HCT116 (cell line): ENCODE measurements at regions not wholly inside any gene's neighbourhood (a gene's known extent, or its start where the extent isn't known, plus 50 kb on each side); places are given as distances from the start of the nearest gene placed in this dataset.
A peak's percentile ranks its signal among the peaks of the same experiment; 100 is the strongest.

ENCODE experiments used
- ATAC-seq: fragments of 200-7000 bp; cut with Tn5 transposase; 2 replicates; pipeline ENCODE4 v1.9.1; 2020; ENCODE audit warnings: mild to moderate bottlenecking, moderate library complexity
- BruUV-seq: library from RNA; stranded (reverse); fragments of 400-500 nt; replicated peaks from 2 replicates; lab custom pipeline; 2021; lab: Mats Ljungman, UMichigan
- CTCF ChIA-PET: fragments of 300-600 bp; sonication (Branson Sonifier 250); formaldehyde crosslinking; loops from one replicate; lab custom pipeline; 2021; ENCODE audit warnings: antibody characterized with exemption; lab: Charles Lee
- POLR2A ChIA-PET: fragments of 300-600, 350-600 bp; sonication (Branson Sonifier 250); formaldehyde crosslinking; loops from one replicate; lab custom pipeline; 2021; ENCODE audit warnings: antibody characterized with exemption; lab: Charles Lee
- RAD21 ChIA-PET, 2 experiments: fragments of 300-600 bp; sonication (Branson Sonifier 250); formaldehyde crosslinking; loops; one replicate each; lab custom pipeline; 2023; ENCODE audit warnings: low total read pairs in 2 of 2; ENCODE audit not compliant: uncharacterized antibody in 2 of 2, unreplicated experiment in 2 of 2, low non-redundant PET in 1 of 2; lab: Charles Lee
- DNase-seq: peaks from one replicate; pipeline ENCODE4 v3.0.0-alpha.2; 2010; ENCODE audit warnings: low read depth, low spot score
- H2AFZ ChIP-seq: fragments of 200-600 bp; shearing (Covaris generic), sonication (generic); 2 replicates; pipeline ENCODE4 v1.6.1; 2017; ENCODE audit warnings: low read depth, mixed run types, mixed read lengths, antibody characterized with exemption, low read length; ENCODE audit not compliant: poor library complexity, severe bottlenecking
- H3K27ac ChIP-seq: 2 replicates; pipeline ENCODE4 v1.5.1; 2012; ENCODE audit warnings: low read depth, low read length
- H3K27me3 ChIP-seq: fragments of 200-600 bp; sonication (generic); 2 replicates; pipeline ENCODE4 v1.6.1; 2016; ENCODE audit warnings: mixed run types, low read length, mixed read lengths; ENCODE audit not compliant: insufficient read depth
- H3K36me3 ChIP-seq, 2 experiments: fragments of 200-500 bp in 1 of 2; fragments of 200-600 bp in 1 of 2; sonication (Bioruptor generic) in 1 of 2; sonication (generic) in 1 of 2; 2 replicates each; pipeline versions ENCODE4 v1.5.1 to v1.6.1; 2014 to 2016; ENCODE audit warnings: low read length in 2 of 2, inconsistent platforms in 1 of 2, mixed read lengths in 1 of 2, mixed run types in 1 of 2; ENCODE audit not compliant: insufficient read depth in 2 of 2, control insufficient read depth in 1 of 2
- H3K4me1 ChIP-seq, 2 experiments: fragments of 200-600 bp in 1 of 2; sonication (generic) in 1 of 2; 2 replicates each; pipeline versions ENCODE4 v1.5.1 to v1.6.1; 2012 to 2017; ENCODE audit warnings: low read length in 2 of 2, inconsistent platforms in 1 of 2, mild to moderate bottlenecking in 1 of 2, mixed read lengths in 1 of 2, mixed run types in 1 of 2, moderate library complexity in 1 of 2; ENCODE audit not compliant: insufficient read depth in 2 of 2, control insufficient read depth in 1 of 2
- H3K4me2 ChIP-seq: fragments of 200-600 bp; sonication (generic); 2 replicates; pipeline ENCODE4 v1.6.1; 2017; ENCODE audit warnings: mixed run types, low read length, mixed read lengths
- H3K4me3 ChIP-seq, 2 experiments: fragments of 200-600 bp in 1 of 2; sonication (generic) in 1 of 2; replicated peaks in 1 of 2; 2 replicates each; pipeline ENCODE4 v1.5.1; 2011 to 2016; ENCODE audit warnings: low read length in 2 of 2, control low read depth in 1 of 2, low read depth in 1 of 2, mild to moderate bottlenecking in 1 of 2, mixed read lengths in 1 of 2, mixed run types in 1 of 2
- H3K79me2 ChIP-seq: fragments of 200-600 bp; sonication (generic); 2 replicates; pipeline ENCODE4 v1.6.1; 2017; ENCODE audit warnings: mild to moderate bottlenecking, mixed run types, low read length, moderate library complexity, mixed read lengths; ENCODE audit not compliant: insufficient read depth
- H3K9ac ChIP-seq: fragments of 200-600 bp; sonication (generic); 2 replicates; pipeline ENCODE4 v1.6.1; 2016; ENCODE audit warnings: low read length, mixed read lengths
- H3K9me2 ChIP-seq: fragments of 200-600 bp; sonication (generic), shearing (Covaris generic); 2 replicates; pipeline ENCODE4 v1.6.1; 2017; ENCODE audit warnings: mixed run types, mild to moderate bottlenecking, moderate library complexity; ENCODE audit not compliant: insufficient read depth
- H3K9me3 ChIP-seq, 2 experiments: fragments of 200-500 bp in 1 of 2; fragments of 200-600 bp in 1 of 2; sonication (Bioruptor generic) in 1 of 2; sonication (generic) in 1 of 2; 2 replicates each; pipeline ENCODE4 v1.6.1; 2014 to 2017; ENCODE audit warnings: low read length in 2 of 2, mixed read lengths in 2 of 2, inconsistent platforms in 1 of 2, low read depth in 1 of 2, mild to moderate bottlenecking in 1 of 2, mixed run types in 1 of 2, moderate library complexity in 1 of 2; ENCODE audit not compliant: control insufficient read depth in 1 of 2, insufficient read depth in 1 of 2
- H4K20me1 ChIP-seq: fragments of 200-600 bp; sonication (generic), shearing (Covaris generic); 2 replicates; pipeline ENCODE4 v1.6.1; 2017; ENCODE audit warnings: mixed run types, mild to moderate bottlenecking, moderate library complexity; ENCODE audit not compliant: insufficient read depth
- POLR2A ChIP-seq: IDR thresholded peaks from 2 replicates; pipeline ENCODE4 v1.7.0; 2011; ENCODE audit warnings: borderline replicate concordance; ENCODE audit not compliant: insufficient read depth, insufficient read length; ENCODE audit errors: extremely low read depth
- POLR2AphosphoS5 ChIP-seq: IDR thresholded peaks from 2 replicates; pipeline ENCODE4 v1.6.1; 2011; ENCODE audit warnings: mild to moderate bottlenecking, low read depth, low read length, moderate library complexity
- SIN3A ChIP-seq: IDR thresholded peaks from 2 replicates; pipeline ENCODE4 v1.6.1; 2012; ENCODE audit warnings: low read depth
- TCF7L2 ChIP-seq: IDR thresholded peaks from 2 replicates; pipeline ENCODE4 v1.7.0; 2011; ENCODE audit warnings: borderline replicate concordance, inconsistent platforms; ENCODE audit not compliant: insufficient read depth, insufficient read length; ENCODE audit errors: extremely low read depth
- ZFX ChIP-seq: fragments of 450-650 bp; IDR thresholded peaks from 2 replicates; pipeline ENCODE4 v1.6.1; 2017
- intact Hi-C: fragments of 100-400 bp; cut with micrococcal nuclease; formaldehyde crosslinking; loops from 2 replicates; pipeline ENCODE4 v1.10.0; 2022
- TF ChIP-seq, protein P1 (sequence below): IDR thresholded peaks from 2 replicates; pipeline ENCODE4 v1.6.1; 2012

DNA sequence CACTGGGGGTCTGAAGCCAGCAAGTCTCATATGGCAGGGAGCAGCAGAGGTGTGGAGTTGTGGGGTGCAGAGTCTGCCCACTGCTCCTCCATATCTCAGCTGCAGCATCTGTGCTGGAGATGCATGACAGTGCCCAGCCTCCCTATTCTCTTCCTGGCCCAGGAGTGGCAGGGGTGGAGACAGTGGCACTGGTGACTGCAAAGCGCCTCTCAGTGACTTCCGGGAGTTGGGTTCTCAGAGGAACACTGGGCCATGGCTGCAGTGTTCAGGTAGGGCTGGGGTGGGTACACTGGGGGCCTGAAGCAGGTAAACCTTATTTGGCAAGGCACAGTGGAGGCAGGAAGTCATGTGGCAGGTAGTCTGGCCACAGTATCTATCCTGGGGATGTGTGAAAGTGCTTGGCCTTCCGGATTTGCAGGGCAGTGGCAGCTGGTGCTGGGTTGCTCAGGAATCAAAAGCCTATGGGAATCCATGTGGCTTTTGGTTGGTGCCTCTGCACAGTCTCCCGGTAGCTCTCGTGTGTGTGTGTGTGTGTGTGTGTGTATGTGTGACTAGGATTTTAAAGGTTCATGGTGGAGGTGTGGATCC lies 60.3 kb upstream of the THUMPD2 start:
- DNase-seq, result no peak
- H2AFZ ChIP-seq, result no peak overlapping the region
- H3K36me3 ChIP-seq, result no peaks in the 10 kb centered on the region
- TF ChIP-seq SIN3A (no peak), POLR2AphosphoS5 (no peak), ZFX (no peak), POLR2A (no peak)
- TF ChIP-seq, protein P1, sequence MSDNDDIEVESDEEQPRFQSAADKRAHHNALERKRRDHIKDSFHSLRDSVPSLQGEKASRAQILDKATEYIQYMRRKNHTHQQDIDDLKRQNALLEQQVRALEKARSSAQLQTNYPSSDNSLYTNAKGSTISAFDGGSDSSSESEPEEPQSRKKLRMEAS, result no peak
- TF ChIP-seq, all 23 proteins: peak for 0
- Histone ChIP-seq H3K79me2 (no peaks in the 10 kb centered on the region), H3K9ac (no peak overlapping the region), H4K20me1 (no peaks in the 10 kb centered on the region), H3K9me3 (no peaks in the 10 kb centered on the region; a peak in 1 of 4 replicates), H3K4me2 (no peak overlapping the region), H3K9me2 (no peaks in the 10 kb centered on the region), H3K4me3 (no peak overlapping the region), H3K27ac (no peak overlapping the region), H3K4me1 (no peaks in the 10 kb centered on the region), H3K27me3 (no peaks in the 10 kb centered on the region)
- ATAC-seq, result no peak
- CTCF ChIA-PET, result no interaction called here
- intact Hi-C loops, result loop anchor here (10.0 kb wide), 1 partner anchor 1945 kb away; no protein-coding TSS in a partner anchor
- RAD21 ChIA-PET, result interaction anchor here in 1 of 2 experiments (0.7 kb wide), 1 partner anchor 231 kb away, joined by 3 read pairs; no protein-coding TSS in a partner anchor
- POLR2A ChIA-PET, result no interaction called here
- BruUV-seq, result no TSS peak

DNA sequence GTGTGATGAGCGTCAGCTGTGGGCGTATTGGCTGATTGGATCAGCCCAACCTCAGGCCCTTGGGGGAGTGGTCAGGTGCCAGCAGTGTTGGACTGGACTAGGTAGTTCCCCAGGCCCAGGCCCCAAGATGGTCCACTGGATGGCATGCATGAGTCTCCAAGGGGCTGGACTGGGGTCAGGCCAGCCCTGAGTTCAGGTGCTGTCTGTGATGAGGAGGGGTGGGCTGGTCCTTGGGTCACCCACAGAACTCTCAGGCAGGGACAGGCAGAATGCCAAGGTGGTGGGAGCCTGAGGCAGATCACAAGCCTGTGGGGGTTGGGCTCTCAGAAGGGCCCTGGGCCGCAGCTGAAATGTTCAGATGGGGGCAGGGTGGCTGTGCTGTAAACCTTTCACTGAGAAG lies 59.5 kb upstream of the THUMPD2 start:
- no peaks in the 10 kb centered on the region; a peak in 1 of 4 replicates for H3K9me3 ChIP-seq
- ATAC-seq (0 out of 2 replicates have a peak, but pooled peaks have one; percentile 25), DNase-seq (no peak)
- CTCF ChIA-PET, result interaction anchor here (1.3 kb wide), 1 partner anchor 75 kb away, joined by 5 read pairs; no protein-coding TSS in a partner anchor
- no peaks in the 10 kb centered on the region for H3K27me3 ChIP-seq
- H3K4me2 ChIP-seq, result no peak overlapping the region
- no TSS peak for BruUV-seq
- POLR2A ChIA-PET, result no interaction called here
- no peaks in the 10 kb centered on the region for H4K20me1 ChIP-seq
- RAD21 ChIA-PET, result no interaction called here
- no peaks in the 10 kb centered on the region for H3K9me2 ChIP-seq
- no peaks in the 10 kb centered on the region for H3K4me1 ChIP-seq
- no peak overlapping the region for H3K4me3 ChIP-seq
- no peak overlapping the region for H3K27ac ChIP-seq
- intact Hi-C loops, result loop anchor here (10.0 kb wide), 1 partner anchor 1946 kb away; no protein-coding TSS in a partner anchor
- no peaks in the 10 kb centered on the region for H3K36me3 ChIP-seq
- H2AFZ ChIP-seq, result no peak overlapping the region
- no peaks in the 10 kb centered on the region for H3K79me2 ChIP-seq
- H3K9ac ChIP-seq, result no peak overlapping the region
- no peak for TF ChIP-seq TCF7L2
